ENCODE measurements at regions not wholly inside any gene's neighbourhood (a gene's known extent, or its start where the extent isn't known, plus 50 kb on each side); places are given as distances from the start of the nearest gene placed in this dataset.

DNA sequence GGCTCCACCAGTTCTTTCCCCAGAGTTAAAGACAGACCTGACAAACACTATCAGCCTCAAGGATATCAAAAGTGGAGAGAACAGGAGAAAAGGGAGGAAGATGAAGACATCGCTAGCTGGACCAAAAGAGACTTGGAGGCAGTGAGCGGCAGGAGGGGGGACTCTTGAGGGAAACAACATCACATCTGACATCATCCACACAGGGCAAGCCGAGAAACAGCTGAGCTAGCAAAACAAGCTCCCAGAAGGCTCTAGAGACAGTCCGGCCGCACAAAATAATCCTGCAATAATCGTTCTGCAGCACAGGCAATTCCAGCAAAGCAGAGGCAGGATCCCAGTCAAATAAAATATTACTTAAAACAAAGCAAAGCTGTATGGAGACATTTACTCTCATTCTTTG lies 239.8 kb downstream of the EN1 start:
- no peak overlapping the region for H3K4me3 ChIP-seq
- no peaks in the 10 kb centered on the region for H3K4me1 ChIP-seq (replicated peaks in 1 of 2)
- no peaks in the 10 kb centered on the region for H3K27me3 ChIP-seq
- intact Hi-C loops (cut with DNase I): no loop called here
- no peak for DNase-seq
- no peaks in the 10 kb centered on the region for H3K9me3 ChIP-seq (replicated peaks in 1 of 3)
- TF ChIP-seq CTCF (IDR thresholded peaks at IDR 0.05): no peak
- no peak for TF ChIP-seq POLR2A (IDR thresholded peaks at IDR 0.05)
- 62 to 71% (median 67%) methylated on average over 6 of the region's 6 CpGs for WGBS, 4 donors
- no peak overlapping the region for H3K27ac ChIP-seq
- no peaks in the 10 kb centered on the region for H3K36me3 ChIP-seq (replicated peaks in 1 of 2)

DNA sequence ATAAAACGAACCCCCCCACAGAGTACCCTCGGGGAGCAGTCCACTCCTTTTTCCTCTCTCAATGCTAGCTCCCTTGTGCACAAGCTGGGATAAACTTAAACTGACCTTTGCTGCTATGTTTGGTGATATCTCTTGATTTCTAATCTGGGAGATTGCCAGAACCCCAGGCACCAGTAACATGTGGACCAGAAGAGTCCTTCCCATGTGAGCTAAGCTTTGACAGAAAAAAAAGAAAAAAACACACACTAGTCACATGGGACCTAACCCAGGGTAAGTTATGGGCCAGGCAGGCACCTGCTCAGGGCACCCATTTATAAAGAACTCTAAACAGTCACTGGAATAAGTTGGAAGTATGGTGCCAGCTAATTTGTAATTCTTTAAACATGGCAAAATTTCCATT lies 242.6 kb downstream of the EN1 start:
- intact Hi-C loops (cut with DNase I): no loop called here
- Histone ChIP-seq H3K27ac (no peak overlapping the region), H3K4me1 (replicated peaks in 1 of 2) (no peaks in the 10 kb centered on the region), H3K4me3 (no peak overlapping the region), H3K36me3 (replicated peaks in 1 of 2) (no peaks in the 10 kb centered on the region), H3K27me3 (no peaks in the 10 kb centered on the region), H3K9me3 (replicated peaks in 1 of 3) (no peaks in the 10 kb centered on the region)
- no peak for DNase-seq
- WGBS, 4 donors: 27 to 48% (median 38%) methylated on average over 2 of the region's 2 CpGs
- no peak for TF ChIP-seq POLR2A (IDR thresholded peaks at IDR 0.05)
- no peak for TF ChIP-seq CTCF (IDR thresholded peaks at IDR 0.05)

DNA sequence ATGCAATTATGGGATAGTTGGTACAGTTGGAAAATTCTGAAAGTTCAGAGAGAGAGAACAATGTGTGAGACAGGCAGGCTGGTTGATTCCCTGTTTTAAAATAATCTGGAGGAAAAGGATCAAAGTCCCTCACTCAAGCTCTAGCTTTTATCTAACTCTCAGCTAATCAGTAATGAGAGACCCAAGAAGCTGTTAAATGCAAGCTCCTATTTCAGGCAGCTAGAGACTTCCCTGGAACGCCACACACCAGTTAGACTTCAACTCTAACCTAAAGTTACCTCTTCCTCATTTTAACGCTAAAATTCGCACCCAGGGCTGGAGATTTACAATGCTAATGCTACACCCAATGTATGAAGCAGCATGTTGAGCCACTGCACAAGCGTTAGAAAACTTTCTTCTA lies 243.1 kb downstream of the EN1 start:
- 52 to 68% (median 60%) methylated on average over 4 of the region's 4 CpGs for WGBS, 4 donors
- DNase-seq: no peak
- no peaks in the 10 kb centered on the region for H3K9me3 ChIP-seq (replicated peaks in 1 of 3)
- no peak overlapping the region for H3K4me3 ChIP-seq
- intact Hi-C loops (cut with DNase I): no loop called here
- H3K36me3 ChIP-seq (replicated peaks in 1 of 2): no peaks in the 10 kb centered on the region
- no peaks in the 10 kb centered on the region for H3K4me1 ChIP-seq (replicated peaks in 1 of 2)
- no peak overlapping the region for H3K27ac ChIP-seq
- H3K27me3 ChIP-seq: no peaks in the 10 kb centered on the region
- TF ChIP-seq POLR2A (IDR thresholded peaks at IDR 0.05) (no peak), CTCF (IDR thresholded peaks at IDR 0.05) (no peak)

- intact Hi-C loops (cut with DNase I): no loop called here
- no peaks in the 10 kb centered on the region for H3K36me3 ChIP-seq (replicated peaks in 1 of 2)
- DNase-seq: no peak
- H3K4me3 ChIP-seq: no peak overlapping the region
- no peak for TF ChIP-seq CTCF (IDR thresholded peaks at IDR 0.05)
- no peak for TF ChIP-seq POLR2A (IDR thresholded peaks at IDR 0.05)
- no peak overlapping the region for H3K27ac ChIP-seq
- 69 to 77% (median 70%) methylated on average over 3 of the region's 3 CpGs for WGBS, 4 donors
- H3K4me1 ChIP-seq (replicated peaks in 1 of 2): no peaks in the 10 kb centered on the region
- H3K9me3 ChIP-seq (replicated peaks in 1 of 3): no peaks in the 10 kb centered on the region
- H3K27me3 ChIP-seq: no peaks in the 10 kb centered on the region
Measured at GRCh38 chr2:118599141-118599540, 248.3 kb downstream of the EN1 start.

Measured in adrenal gland (tissue), 9 donors.